ENCODE measurements at regions not wholly inside any gene's neighbourhood (a gene's known extent, or its start where the extent isn't known, plus 50 kb on each side); places are given as distances from the start of the nearest gene placed in this dataset.
"Not testable (repeated sequence)": the region's sequence is repeated elsewhere in the genome, so short reads cannot be mapped to it uniquely, and the experiment has no call there.

- not testable (repeated sequence) for TF ChIP-seq EZH2phosphoT487, EZH2 (IDR thresholded peaks at IDR 0.05)
- TF ChIP-seq, protein P1, sequence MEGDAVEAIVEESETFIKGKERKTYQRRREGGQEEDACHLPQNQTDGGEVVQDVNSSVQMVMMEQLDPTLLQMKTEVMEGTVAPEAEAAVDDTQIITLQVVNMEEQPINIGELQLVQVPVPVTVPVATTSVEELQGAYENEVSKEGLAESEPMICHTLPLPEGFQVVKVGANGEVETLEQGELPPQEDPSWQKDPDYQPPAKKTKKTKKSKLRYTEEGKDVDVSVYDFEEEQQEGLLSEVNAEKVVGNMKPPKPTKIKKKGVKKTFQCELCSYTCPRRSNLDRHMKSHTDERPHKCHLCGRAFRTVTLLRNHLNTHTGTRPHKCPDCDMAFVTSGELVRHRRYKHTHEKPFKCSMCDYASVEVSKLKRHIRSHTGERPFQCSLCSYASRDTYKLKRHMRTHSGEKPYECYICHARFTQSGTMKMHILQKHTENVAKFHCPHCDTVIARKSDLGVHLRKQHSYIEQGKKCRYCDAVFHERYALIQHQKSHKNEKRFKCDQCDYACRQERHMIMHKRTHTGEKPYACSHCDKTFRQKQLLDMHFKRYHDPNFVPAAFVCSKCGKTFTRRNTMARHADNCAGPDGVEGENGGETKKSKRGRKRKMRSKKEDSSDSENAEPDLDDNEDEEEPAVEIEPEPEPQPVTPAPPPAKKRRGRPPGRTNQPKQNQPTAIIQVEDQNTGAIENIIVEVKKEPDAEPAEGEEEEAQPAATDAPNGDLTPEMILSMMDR (IDR thresholded peaks at IDR 0.05), result not testable (repeated sequence)
Measured at GRCh38 chr1:138842-139241, 312.6 kb downstream of the OR4F29 start.

All from neural progenitor cell (in vitro differentiated cells).